ENCODE measurements at regions not wholly inside any gene's neighbourhood (a gene's known extent, or its start where the extent isn't known, plus 50 kb on each side); places are given as distances from the start of the nearest gene placed in this dataset.

DNA sequence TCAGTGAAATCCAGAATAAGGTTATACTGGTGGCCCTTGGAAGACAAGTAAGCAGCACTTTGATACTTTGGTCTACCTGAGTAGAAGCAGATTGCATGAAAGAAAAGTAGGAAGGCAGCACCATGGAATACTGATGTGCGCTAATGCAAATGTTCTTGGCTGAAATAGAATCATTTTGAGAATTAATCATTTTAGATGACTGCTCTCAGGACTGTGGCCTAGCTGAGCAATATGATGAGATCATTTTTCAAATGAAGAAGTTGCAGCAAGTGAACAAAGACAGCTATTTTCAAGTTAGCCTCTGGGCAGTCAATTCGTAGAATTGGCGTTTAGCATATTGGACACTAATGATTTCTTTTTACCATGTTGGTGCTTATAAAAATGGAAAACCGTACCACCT is 483.5 kb downstream of the TMEM232 start:
- TF ChIP-seq, protein P1, sequence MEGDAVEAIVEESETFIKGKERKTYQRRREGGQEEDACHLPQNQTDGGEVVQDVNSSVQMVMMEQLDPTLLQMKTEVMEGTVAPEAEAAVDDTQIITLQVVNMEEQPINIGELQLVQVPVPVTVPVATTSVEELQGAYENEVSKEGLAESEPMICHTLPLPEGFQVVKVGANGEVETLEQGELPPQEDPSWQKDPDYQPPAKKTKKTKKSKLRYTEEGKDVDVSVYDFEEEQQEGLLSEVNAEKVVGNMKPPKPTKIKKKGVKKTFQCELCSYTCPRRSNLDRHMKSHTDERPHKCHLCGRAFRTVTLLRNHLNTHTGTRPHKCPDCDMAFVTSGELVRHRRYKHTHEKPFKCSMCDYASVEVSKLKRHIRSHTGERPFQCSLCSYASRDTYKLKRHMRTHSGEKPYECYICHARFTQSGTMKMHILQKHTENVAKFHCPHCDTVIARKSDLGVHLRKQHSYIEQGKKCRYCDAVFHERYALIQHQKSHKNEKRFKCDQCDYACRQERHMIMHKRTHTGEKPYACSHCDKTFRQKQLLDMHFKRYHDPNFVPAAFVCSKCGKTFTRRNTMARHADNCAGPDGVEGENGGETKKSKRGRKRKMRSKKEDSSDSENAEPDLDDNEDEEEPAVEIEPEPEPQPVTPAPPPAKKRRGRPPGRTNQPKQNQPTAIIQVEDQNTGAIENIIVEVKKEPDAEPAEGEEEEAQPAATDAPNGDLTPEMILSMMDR (IDR thresholded peaks at IDR 0.05): no peak
- TF ChIP-seq POLR2A (IDR thresholded peaks at IDR 0.05) (no peak), POLR2AphosphoS5 (IDR thresholded peaks at IDR 0.05) (no peak)
